GM19324 (cell line): ENCODE measurements at regions not wholly inside any gene's neighbourhood (a gene's known extent, or its start where the extent isn't known, plus 50 kb on each side); places are given as distances from the start of the nearest gene placed in this dataset.
"Not testable (repeated sequence)": the region's sequence is repeated elsewhere in the genome, so short reads cannot be mapped to it uniquely, and the experiment has no call there.

Experiments
- ATAC-seq: cut with Tn5 transposase; IDR thresholded peaks from one replicate; pipeline ENCODE4 v1.9.1; 2021; ENCODE audit warnings: mild to moderate bottlenecking, moderate library complexity; ENCODE audit not compliant: unreplicated experiment, low FRiP score

- no peak for ATAC-seq
Measured at GRCh38 chr4:106869551-106869950, 166.6 kb downstream of the DKK2 start.

GRCh38 chr4:106868381-106869035, 167.6 kb downstream of the DKK2 start:
- ATAC-seq: no peak

DNA sequence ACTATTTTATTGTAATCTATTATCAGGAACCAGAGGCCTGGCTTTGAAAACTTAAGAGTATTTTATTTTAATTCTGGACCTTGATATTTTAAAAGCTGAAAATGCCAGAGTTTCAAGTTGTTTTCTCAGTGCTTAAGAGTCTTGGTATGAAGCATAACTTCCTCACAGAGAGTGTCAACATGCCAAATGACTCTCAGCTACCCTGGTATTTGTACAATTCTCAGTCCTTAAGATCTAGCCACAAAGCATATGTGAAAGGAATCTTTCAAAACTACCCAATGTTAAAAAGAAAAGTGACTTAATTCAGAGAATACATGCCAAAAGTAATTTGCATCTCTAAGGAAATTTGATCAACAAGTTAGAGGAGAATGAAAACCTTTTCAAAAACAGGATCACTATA, 171.9 kb downstream of the DKK2 start:
- no peak for ATAC-seq

DNA sequence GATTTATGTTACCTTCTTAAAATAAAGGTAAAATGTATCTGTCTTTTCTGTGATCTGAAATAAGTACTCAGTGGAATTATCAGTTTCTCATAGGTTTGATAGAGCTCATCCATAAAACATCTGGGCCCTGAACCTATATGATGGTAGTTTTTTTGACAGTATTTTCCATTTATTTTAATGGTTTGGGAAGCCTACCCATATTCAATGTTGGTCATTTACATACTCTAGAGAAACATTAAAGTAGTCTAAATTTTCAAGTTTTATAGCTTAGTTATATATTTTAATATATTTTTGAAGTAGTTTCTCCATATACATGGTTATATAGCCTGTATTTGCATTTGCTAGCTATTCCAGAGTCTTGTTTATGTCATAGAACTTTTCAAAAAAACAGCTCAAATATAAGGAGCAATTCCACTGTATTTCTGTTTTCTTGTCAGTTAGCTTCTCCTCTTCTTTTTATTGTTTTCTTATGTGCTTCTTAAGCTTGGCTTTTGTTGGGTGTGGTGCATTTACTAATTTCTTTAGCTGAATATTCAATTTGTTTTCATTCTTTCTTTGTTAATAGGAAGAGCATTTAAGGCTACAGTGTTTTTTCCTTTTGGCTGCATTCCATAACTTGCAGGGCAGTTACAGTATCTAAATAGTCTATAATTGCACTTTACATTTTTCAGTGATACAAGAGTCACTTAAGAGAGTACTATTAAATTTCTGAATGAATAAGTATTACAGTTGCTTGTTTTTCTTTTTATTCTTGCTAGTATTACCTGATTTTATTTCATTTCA, 181.4 kb downstream of the DKK2 start:
- no peak for ATAC-seq

- no peak for ATAC-seq
Measured at GRCh38 chr4:106852426-106852825, 183.7 kb downstream of the DKK2 start.

GRCh38 chr4:106851726-106852125, 184.4 kb downstream of the DKK2 start:
- no peak for ATAC-seq

GRCh38 chr4:106850691-106851090, 185.4 kb downstream of the DKK2 start:
- no peak for ATAC-seq

DNA sequence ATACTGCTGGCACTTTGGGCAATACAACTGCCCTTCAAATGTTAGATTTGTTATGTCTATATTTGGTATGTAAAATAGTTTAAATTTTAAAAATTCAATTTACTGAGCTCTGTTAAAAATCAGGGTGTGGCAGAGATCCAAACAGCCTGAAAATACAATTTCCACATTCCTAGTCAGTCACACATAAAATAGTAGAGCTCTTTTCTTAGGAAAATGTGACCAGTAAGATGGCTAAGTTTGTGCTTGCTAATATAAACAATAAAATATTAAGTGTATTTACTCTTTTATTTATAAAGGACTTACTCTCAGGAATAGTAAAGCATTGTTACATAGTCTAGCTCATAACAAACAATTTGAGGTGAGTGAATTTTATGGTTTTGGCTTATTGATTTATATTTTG, 200.2 kb downstream of the DKK2 start:
- no peak for ATAC-seq

GRCh38 chr4:106830879-106831278, 205.2 kb downstream of the DKK2 start:
- no peak for ATAC-seq

GRCh38 chr4:106818764-106819163, 217.3 kb downstream of the DKK2 start:
- ATAC-seq: no peak

- no peak for ATAC-seq
Measured at GRCh38 chr4:106816496-106816895, 219.6 kb downstream of the DKK2 start.

DNA sequence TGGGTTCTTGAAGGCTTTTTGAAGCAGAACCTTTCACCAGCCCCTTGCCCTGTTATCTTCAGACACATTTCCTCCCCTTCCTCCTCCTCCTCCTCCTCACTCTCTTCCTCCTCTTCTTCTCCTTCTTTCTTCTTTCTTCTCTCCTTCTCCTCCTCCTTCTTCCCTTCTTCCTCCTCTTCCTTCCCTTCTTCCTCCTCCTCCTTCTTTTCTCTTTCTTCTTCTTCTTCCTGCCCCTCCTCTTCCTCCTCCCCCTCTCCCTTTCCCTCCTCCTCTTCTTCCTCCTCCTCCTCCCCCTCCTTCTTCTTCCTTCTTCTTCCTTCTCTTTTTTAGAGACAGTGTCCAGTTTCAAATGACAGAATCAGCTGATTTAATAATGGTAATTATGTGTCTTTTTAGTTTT, 226.0 kb downstream of the DKK2 start:
- no peak for ATAC-seq

- ATAC-seq: no peak
Measured at GRCh38 chr4:106809076-106809475, 227.0 kb downstream of the DKK2 start.

- no peak for ATAC-seq
Measured at GRCh38 chr4:106806158-106806797, 229.8 kb downstream of the DKK2 start.

- no peak for ATAC-seq
Measured at GRCh38 chr4:106803083-106803482, 233.0 kb downstream of the DKK2 start.

- no peak for ATAC-seq
Measured at GRCh38 chr4:106801386-106801785, 234.7 kb downstream of the DKK2 start.

DNA sequence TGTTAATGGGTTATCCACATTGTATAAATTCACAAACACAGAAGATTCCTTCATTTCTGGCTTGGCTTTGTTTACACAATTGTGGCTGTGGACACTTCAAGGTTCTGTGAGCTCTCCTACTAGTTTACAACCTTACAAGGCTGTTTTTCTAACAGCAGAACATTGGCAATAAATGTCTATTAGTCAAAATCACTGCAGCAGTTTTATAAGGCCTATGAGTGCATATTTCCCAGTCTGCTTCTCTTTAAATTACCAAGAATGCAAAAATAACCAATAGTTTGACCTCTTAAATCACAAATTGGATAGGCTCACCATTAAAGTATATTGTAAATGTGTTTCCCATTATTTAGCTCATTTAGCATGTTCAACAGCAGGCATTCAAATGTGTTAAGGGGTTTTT, 239.2 kb downstream of the DKK2 start:
- no peak for ATAC-seq

DNA sequence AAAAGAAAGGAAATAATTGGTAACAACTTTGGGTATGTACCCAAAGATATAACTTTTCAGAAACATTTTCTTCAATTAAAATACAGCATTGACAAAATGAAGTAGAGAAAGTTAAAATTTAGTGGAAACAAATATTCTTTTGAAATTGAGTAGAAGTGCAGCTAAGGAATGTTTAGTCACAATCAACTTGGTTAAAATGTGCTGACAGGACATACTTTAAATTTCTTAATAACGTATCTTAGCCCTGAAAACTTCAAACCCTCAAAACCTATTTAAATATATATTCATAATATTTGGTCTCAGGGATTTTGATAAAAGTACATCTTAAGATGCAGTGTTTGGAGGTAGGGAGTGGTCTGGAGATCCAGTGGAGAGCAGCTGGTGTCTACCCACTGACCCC, 240.8 kb downstream of the DKK2 start:
- ATAC-seq: no peak

- ATAC-seq: no peak
Measured at GRCh38 chr4:106793933-106794332, 242.2 kb downstream of the DKK2 start.

DNA sequence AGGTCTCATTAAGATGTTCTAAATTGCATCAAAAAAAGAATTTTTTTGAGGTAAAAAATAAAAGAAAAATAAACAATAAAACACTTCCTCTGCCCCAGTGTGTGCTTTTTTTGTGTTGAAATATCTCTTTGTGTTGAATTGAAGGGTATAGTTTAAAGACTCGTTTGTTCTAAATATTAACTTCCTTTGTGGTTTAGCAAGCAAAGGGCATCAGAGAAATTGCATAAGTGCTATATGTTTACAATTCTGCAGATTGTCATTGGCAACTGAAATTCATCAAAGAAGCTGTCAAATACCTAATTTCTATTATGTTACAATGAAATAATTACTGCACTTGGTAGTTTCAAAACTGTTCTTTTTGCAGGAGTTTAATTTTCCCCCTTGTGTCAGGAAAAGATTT, 260.5 kb downstream of the DKK2 start:
- ATAC-seq: no peak

DNA sequence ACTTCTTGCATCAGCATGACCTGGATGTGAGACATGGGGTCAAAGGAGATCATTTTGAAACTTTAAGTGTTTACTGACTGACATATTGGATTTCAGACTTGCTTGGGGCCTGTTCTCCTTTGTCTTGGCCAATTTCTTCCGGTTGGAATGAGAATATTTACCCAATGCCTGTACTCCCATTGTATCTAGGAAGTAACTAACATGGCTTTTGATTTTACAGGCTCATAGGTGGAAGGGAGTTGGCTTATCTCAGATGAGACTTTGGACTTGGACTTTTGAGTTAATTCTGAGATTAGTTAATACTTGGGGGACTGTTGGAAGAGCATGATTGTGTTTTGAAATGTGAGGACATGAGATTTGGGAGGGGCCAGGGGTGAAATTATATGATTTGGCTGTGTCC, 262.1 kb downstream of the DKK2 start:
- ATAC-seq: not testable (repeated sequence)
